ENCODE measurements at regions not wholly inside any gene's neighbourhood (a gene's known extent, or its start where the extent isn't known, plus 50 kb on each side); places are given as distances from the start of the nearest gene placed in this dataset.

DNA sequence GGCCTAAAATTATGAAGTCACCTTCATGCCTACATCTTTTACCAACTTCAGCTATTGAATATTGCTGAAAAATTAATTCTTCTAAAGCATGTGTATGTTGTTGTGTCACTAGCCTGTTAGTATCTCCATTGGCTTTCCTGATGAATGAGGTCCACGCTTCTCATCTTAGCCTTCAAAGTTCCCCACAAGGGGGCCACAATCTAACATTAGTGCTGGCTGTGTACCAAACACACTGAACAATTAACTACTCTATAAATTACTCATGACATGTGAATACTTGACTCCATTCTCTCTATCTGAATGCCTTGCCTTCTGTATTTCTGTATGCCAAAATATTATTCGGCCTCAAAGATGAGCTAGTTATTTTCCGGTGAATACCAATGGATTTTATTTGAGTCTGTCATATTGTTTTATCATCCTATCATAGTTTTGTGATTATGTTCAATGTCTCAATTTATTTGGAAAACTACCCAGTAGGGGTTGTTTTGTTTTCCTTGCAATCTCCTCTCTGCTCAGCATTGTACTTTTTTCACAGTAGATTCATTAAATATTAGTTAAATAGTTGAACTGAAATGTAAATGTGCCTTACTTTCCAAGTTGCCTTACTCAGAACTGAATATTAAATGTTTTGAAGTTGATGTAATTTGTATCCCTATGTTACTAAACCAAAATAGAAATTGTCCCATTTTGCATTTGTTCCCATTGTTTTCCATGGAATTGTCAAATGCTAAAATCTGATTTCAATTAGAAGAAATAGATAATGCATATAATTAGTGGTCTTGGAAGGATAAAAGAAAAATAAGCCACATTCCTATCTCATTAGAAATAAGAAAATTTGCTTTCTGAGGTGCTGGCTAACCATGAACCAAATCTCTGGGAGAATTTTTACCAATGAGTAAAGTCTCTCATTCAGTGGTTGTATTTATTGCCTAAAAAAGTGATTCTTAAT is 208.4 kb upstream of the COL3A1 start:
- Histone ChIP-seq H3K4me1 (ENCODE audit: control insufficient read depth, insufficient read depth, low read length, poor library complexity, severe bottlenecking) (no peaks in the 10 kb centered on the region), H3K4me3 (ENCODE audit: extremely low read depth, insufficient read depth, low read length, poor library complexity, severe bottlenecking) (no peak overlapping the region), H3K27ac (ENCODE audit: low read depth, low read length, severe bottlenecking) (no peak overlapping the region), H3K36me3 (ENCODE audit: control insufficient read depth, insufficient read depth, low read length) (no peaks in the 10 kb centered on the region), H3K9me3 (ENCODE audit: control insufficient read depth, low read length) (no peaks in the 10 kb centered on the region)
- 70% methylated on average over 1 of the region's 3 CpGs; no CpG with 5 or more reads in 1 of the 2 experiments for WGBS, 2 experiments (ENCODE audit: insufficient coverage in 2 of 2)

DNA sequence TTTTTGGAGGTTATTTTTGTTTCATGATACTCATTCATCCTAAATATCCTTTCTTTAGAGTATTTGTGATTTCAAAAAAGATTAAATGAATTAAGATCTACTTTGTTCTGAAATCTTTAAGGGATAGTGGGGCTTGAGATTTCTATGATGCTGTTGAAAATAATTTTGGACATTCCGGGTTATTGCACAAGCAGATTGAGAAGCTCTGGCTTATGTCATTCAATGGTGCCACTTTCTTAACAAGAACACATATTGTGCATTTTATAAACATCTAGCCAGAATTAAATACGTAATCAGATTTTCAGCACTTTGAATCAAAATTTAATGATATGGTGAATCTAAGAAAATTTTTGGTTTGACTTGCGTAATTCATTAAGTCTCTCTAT is 207.7 kb upstream of the COL3A1 start:
- 100% methylated on average over 1 of the region's 3 CpGs; no CpG with 5 or more reads in 1 of the 2 experiments for whole genome bisulfite sequencing, 2 experiments (ENCODE audit: insufficient coverage in 2 of 2)
- no peak overlapping the region for H3K4me3 ChIP-seq (ENCODE audit: extremely low read depth, insufficient read depth, low read length, poor library complexity, severe bottlenecking)

DNA sequence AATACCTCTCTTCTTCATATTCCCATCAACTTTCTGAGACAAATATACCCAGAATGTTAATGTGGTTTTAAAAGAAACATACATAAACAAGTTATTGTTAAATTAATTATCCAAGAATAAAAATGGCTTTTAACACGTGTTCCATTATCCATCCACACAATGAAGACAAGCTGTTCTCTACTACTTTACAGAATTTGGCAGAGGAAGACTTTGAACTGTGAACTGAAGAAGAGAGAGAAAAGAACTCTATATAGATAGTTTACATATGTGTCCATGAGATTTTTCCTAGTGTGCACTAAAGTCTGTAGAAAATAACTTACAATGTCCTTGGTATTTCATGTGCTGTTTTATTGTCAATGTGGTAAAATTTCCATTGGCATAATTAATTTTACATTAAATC is 207.0 kb upstream of the COL3A1 start:
- H3K4me1 ChIP-seq (ENCODE audit: control insufficient read depth, insufficient read depth, low read length, poor library complexity, severe bottlenecking) = no peaks in the 10 kb centered on the region

More for the DNA sequence above, 207.7 kb upstream of the COL3A1 start:
- H3K36me3 ChIP-seq (ENCODE audit: control insufficient read depth, insufficient read depth, low read length) = no peaks in the 10 kb centered on the region
- H3K27ac ChIP-seq (ENCODE audit: low read depth, low read length, severe bottlenecking) = no peak overlapping the region
- no peaks in the 10 kb centered on the region for H3K9me3 ChIP-seq (ENCODE audit: control insufficient read depth, low read length)
- H3K4me1 ChIP-seq (ENCODE audit: control insufficient read depth, insufficient read depth, low read length, poor library complexity, severe bottlenecking) = no peaks in the 10 kb centered on the region

DNA sequence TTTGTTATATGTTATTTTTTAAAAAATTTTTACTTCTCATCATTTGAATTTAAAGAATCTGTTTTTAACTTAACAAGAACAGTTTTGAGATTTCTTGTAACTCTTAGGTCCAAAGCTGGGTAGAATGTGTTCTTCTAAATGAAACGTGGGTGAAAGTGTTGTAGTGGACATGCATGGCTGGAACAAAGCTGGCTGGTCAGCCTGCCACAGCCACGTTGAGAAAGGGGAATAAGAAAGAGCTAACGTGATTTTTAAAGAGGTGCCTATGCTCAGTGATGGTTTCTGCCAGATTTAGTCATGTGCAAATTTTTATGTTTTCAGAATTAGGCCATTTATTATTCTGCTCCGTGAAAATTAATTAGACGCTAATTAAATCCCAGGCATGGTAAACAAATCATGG is 203.9 kb upstream of the COL3A1 start:
- WGBS, 2 experiments (ENCODE audit: insufficient coverage in 2 of 2) = 85 to 88% methylated on average over 2 to 3 of the region's 5 CpGs
- Histone ChIP-seq H3K4me3 (ENCODE audit: extremely low read depth, insufficient read depth, low read length, poor library complexity, severe bottlenecking) (no peak overlapping the region), H3K4me1 (ENCODE audit: control insufficient read depth, insufficient read depth, low read length, poor library complexity, severe bottlenecking) (no peaks in the 10 kb centered on the region), H3K36me3 (ENCODE audit: control insufficient read depth, insufficient read depth, low read length) (no peaks in the 10 kb centered on the region), H3K9me3 (ENCODE audit: control insufficient read depth, low read length) (no peaks in the 10 kb centered on the region), H3K27ac (ENCODE audit: low read depth, low read length, severe bottlenecking) (no peak overlapping the region)

More for the DNA sequence above, 207.0 kb upstream of the COL3A1 start:
- Histone ChIP-seq H3K9me3 (ENCODE audit: control insufficient read depth, low read length) (no peaks in the 10 kb centered on the region), H3K4me3 (ENCODE audit: extremely low read depth, insufficient read depth, low read length, poor library complexity, severe bottlenecking) (no peak overlapping the region), H3K27ac (ENCODE audit: low read depth, low read length, severe bottlenecking) (no peak overlapping the region), H3K36me3 (ENCODE audit: control insufficient read depth, insufficient read depth, low read length) (no peaks in the 10 kb centered on the region)
- no CpG with 5 or more reads among the region's 1 CpG for WGBS, 2 experiments (ENCODE audit: insufficient coverage in 2 of 2)

DNA sequence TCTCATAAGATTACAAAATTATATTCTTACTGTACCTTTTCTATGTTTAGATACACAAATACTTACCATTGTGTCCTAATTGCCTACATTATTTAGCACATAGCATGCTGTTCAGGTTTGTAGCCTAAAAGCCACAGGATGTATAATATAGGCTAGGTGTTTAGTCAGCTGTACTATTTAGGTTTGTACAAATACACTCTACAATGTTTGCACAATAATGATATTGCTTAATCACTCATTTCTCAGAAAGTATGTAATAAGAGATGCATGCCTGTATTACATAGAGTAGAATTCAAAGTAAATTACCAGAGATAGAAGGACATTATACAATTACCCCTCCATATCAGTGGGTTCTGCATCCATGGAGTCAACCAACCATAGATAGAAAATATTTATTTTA is 201.1 kb upstream of the COL3A1 start:
- Histone ChIP-seq H3K9me3 (ENCODE audit: control insufficient read depth, low read length) (no peaks in the 10 kb centered on the region), H3K36me3 (ENCODE audit: control insufficient read depth, insufficient read depth, low read length) (no peaks in the 10 kb centered on the region), H3K27ac (ENCODE audit: low read depth, low read length, severe bottlenecking) (no peak overlapping the region), H3K4me1 (ENCODE audit: control insufficient read depth, insufficient read depth, low read length, poor library complexity, severe bottlenecking) (no peaks in the 10 kb centered on the region), H3K4me3 (ENCODE audit: extremely low read depth, insufficient read depth, low read length, poor library complexity, severe bottlenecking) (no peak overlapping the region)

DNA sequence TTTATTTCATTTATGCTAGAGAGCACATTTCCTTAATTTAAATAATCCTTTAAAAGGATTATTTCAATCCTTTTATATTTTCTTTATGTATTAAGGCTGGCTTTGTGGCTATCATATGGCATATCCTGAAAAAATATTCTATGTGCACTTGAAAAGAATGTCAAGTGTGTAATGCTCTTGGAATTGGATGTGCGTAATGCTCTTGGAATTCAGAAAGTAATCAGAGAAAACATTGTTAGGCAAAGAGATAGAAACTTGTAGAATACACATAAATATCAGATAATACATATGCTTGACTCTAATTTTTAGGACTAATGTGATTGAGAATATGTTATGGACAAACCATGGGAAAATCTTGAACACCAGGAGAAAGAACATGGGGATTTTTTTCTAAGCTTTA is 197.5 kb upstream of the COL3A1 start:
- H3K9me3 ChIP-seq (ENCODE audit: control insufficient read depth, low read length) = no peaks in the 10 kb centered on the region
- no peaks in the 10 kb centered on the region for H3K36me3 ChIP-seq (ENCODE audit: control insufficient read depth, insufficient read depth, low read length)
- H3K4me3 ChIP-seq (ENCODE audit: extremely low read depth, insufficient read depth, low read length, poor library complexity, severe bottlenecking) = no peak overlapping the region
- H3K4me1 ChIP-seq (ENCODE audit: control insufficient read depth, insufficient read depth, low read length, poor library complexity, severe bottlenecking) = no peaks in the 10 kb centered on the region
- H3K27ac ChIP-seq (ENCODE audit: low read depth, low read length, severe bottlenecking) = no peak overlapping the region
- 100% methylated on average over 1 of the region's 1 CpG; no CpG with 5 or more reads in 1 of the 2 experiments for whole genome bisulfite sequencing, 2 experiments (ENCODE audit: insufficient coverage in 2 of 2)

DNA sequence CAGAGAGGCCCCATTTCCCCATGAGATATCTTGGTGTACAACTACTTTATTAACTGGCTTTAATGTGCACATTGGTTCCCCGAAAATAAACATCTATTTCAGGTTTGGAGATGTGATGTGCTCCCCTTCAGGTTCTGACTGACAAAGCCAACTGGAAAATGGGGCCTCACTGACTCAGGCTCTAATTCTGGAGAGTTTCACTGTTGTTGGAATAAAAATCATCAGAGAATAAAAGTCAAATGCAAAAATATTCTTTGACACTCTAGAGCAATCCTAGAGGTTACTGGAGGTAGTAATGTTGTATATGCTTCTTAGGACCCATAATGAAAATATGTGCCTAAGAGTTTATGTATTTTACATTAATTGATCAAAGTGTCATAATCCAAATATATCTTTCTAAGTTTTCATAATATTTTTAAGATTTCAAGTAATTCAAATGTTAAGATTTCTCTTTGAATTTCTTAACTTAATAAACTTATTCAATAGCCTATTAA is 189.9 kb upstream of the COL3A1 start:
- Histone ChIP-seq H3K4me3 (ENCODE audit: extremely low read depth, insufficient read depth, low read length, poor library complexity, severe bottlenecking) (no peak overlapping the region), H3K36me3 (ENCODE audit: control insufficient read depth, insufficient read depth, low read length) (no peaks in the 10 kb centered on the region), H3K9me3 (ENCODE audit: control insufficient read depth, low read length) (no peaks in the 10 kb centered on the region), H3K27ac (ENCODE audit: low read depth, low read length, severe bottlenecking) (no peak overlapping the region), H3K4me1 (ENCODE audit: control insufficient read depth, insufficient read depth, low read length, poor library complexity, severe bottlenecking) (peaks cover 17% of the 10 kb centered on the region)
- WGBS, 2 experiments (ENCODE audit: insufficient coverage in 2 of 2) = 100% methylated on average over 1 of the region's 1 CpG; no CpG with 5 or more reads in 1 of the 2 experiments

DNA sequence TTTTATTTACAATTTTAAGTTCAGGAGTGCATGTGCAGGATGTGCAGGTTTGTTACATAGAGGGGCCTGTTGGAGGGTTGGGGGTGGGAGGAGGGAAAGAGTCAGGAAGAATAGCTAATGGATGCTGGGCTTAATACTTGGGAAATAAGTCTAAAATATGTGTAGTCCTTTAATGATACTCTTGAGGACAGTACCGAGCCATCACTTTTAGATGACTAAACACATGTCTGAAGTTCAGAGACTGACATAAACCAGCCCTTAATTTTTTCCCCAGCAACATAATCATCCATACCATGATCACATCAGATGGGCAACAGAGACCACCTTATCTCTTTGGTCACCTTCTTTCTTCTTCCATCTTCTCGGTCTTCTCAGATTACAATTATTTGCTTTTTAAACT is 189.1 kb upstream of the COL3A1 start:
- Histone ChIP-seq H3K27ac (ENCODE audit: low read depth, low read length, severe bottlenecking) (no peak overlapping the region), H3K9me3 (ENCODE audit: control insufficient read depth, low read length) (no peaks in the 10 kb centered on the region), H3K36me3 (ENCODE audit: control insufficient read depth, insufficient read depth, low read length) (no peaks in the 10 kb centered on the region), H3K4me1 (ENCODE audit: control insufficient read depth, insufficient read depth, low read length, poor library complexity, severe bottlenecking) (peaks cover 17% of the 10 kb centered on the region), H3K4me3 (ENCODE audit: extremely low read depth, insufficient read depth, low read length, poor library complexity, severe bottlenecking) (no peak overlapping the region)
- WGBS, 2 experiments (ENCODE audit: insufficient coverage in 2 of 2) = 100% methylated on average over 1 of the region's 2 CpGs; no CpG with 5 or more reads in 1 of the 2 experiments

DNA sequence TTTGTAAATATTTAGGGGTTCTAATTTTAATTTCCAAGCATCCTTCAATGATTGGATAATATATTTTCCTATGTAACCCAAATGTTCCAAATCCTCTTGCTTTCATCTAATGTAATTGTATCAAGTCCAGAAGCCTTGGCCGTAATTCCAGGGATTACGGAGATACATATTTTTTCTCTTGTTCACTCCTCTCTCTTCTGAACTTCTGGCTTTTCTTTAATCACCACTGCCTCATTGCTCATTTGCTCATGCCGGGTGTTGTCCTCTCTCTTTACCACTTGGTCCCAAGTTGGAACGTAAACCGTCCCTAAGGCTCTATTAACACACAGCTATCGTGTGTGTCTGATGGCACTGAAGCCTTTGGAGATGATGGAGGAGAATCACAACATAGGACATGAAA is 188.7 kb upstream of the COL3A1 start:
- peaks cover 17% of the 10 kb centered on the region for H3K4me1 ChIP-seq (ENCODE audit: control insufficient read depth, insufficient read depth, low read length, poor library complexity, severe bottlenecking)
- peak overlapping the region; percentile 96 for H3K27ac ChIP-seq (ENCODE audit: low read depth, low read length, severe bottlenecking)
- no peaks in the 10 kb centered on the region for H3K9me3 ChIP-seq (ENCODE audit: control insufficient read depth, low read length)
- no peak overlapping the region for H3K4me3 ChIP-seq (ENCODE audit: extremely low read depth, insufficient read depth, low read length, poor library complexity, severe bottlenecking)
- H3K36me3 ChIP-seq (ENCODE audit: control insufficient read depth, insufficient read depth, low read length) = no peaks in the 10 kb centered on the region
- 92 to 100% methylated on average over 2 to 6 of the region's 6 CpGs for WGBS, 2 experiments (ENCODE audit: insufficient coverage in 2 of 2)

DNA sequence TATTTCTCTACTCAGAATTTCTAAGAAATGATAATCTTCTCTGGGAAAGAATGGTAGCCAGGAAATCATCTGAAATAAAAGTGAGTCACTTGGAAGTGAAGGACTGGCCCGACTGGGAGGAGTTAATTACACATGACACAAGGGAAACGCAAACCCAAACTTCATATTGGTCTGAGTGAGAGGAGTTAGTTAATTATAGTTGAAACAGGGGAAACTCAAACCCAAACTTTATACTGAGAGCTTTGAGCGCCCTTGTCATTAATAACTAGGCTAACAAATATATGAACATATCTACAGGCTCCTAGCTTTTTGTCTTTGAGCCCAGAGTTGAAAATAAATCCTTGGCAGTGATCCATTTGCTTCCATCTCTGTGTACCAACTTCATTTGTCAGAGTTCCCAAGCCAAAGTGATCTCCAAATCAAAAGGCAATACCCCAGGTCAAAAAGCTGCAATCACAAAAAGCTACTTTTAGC is 187.8 kb upstream of the COL3A1 start:
- Histone ChIP-seq H3K4me1 (ENCODE audit: control insufficient read depth, insufficient read depth, low read length, poor library complexity, severe bottlenecking) (peaks cover 17% of the 10 kb centered on the region), H3K27ac (ENCODE audit: low read depth, low read length, severe bottlenecking) (peak overlapping the region; percentile 96), H3K9me3 (ENCODE audit: control insufficient read depth, low read length) (no peaks in the 10 kb centered on the region), H3K4me3 (ENCODE audit: extremely low read depth, insufficient read depth, low read length, poor library complexity, severe bottlenecking) (no peak overlapping the region), H3K36me3 (ENCODE audit: control insufficient read depth, insufficient read depth, low read length) (no peaks in the 10 kb centered on the region)
- 71 to 100% methylated on average over 1 of the region's 3 CpGs for WGBS, 2 experiments (ENCODE audit: insufficient coverage in 2 of 2)
